NCI-H2081 (cell line): ENCODE measurements at regions not wholly inside any gene's neighbourhood (a gene's known extent, or its start where the extent isn't known, plus 50 kb on each side); places are given as distances from the start of the nearest gene placed in this dataset.

Experiments used
- DNase-seq, 2 experiments: peaks; one replicate each; lab custom pipeline; 2025; lab: John Stamatoyannopoulos, UW

DNA sequence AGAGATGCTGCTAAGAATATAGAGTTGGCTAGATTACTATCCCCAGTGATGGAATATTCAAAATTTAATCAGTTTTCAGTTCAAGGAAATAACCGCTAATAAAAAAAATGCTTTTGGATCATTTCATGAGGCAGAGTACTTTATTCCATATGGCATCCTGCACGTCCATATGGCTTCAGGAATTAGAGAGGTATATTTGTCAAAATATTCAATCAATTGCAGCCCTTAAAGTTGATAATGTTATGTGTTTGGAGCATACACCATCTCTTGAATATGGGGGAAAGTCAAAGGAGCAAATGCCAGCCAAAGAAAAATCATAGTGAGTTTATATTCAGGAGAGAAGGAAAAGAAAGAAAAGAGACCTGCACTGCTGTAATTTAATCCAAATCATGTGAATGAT lies 266.4 kb downstream of the TMEM182 start:
- DNase-seq = no peak
